ENCODE measurements at regions not wholly inside any gene's neighbourhood (a gene's known extent, or its start where the extent isn't known, plus 50 kb on each side); places are given as distances from the start of the nearest gene placed in this dataset.

GRCh38 chr5:168110870-168111832, 180.3 kb upstream of the WWC1 start:
- TF ChIP-seq CTCF (IDR thresholded peaks at IDR 0.05; ENCODE audit: poor library complexity) (no peak), EZH2 (IDR thresholded peaks at IDR 0.05; ENCODE audit: borderline replicate concordance) (no peak), EZH2phosphoT487 (IDR thresholded peaks at IDR 0.05; ENCODE audit: low read depth, severe bottlenecking, unreplicated experiment) (no peak)

Data from hepatocyte (in vitro differentiated cells).